ENCODE measurements at regions not wholly inside any gene's neighbourhood (a gene's known extent, or its start where the extent isn't known, plus 50 kb on each side); places are given as distances from the start of the nearest gene placed in this dataset.

GRCh38 chr17:34006126-34006525, 249.0 kb upstream of the CCL2 start:
- TF ChIP-seq CTCF (IDR thresholded peaks at IDR 0.05): no peak
- no peak for TF ChIP-seq POLR2A (IDR thresholded peaks at IDR 0.05)
- Histone ChIP-seq H3K4me1 (no peaks in the 10 kb centered on the region), H3K4me3 (replicated peaks in 1 of 3) (no peak overlapping the region), H3K27ac (no peak overlapping the region), H3K27me3 (no peaks in the 10 kb centered on the region), H3K36me3 (no peaks in the 10 kb centered on the region), H3K9me3 (no peaks in the 10 kb centered on the region)
- 19 to 25% methylated on average over 3 of the region's 3 CpGs for WGBS, 2 donors
- peak in 1 of 2 donors; percentile 3 for DNase-seq
- intact Hi-C loops (cut with DNase I): no loop called here

DNA sequence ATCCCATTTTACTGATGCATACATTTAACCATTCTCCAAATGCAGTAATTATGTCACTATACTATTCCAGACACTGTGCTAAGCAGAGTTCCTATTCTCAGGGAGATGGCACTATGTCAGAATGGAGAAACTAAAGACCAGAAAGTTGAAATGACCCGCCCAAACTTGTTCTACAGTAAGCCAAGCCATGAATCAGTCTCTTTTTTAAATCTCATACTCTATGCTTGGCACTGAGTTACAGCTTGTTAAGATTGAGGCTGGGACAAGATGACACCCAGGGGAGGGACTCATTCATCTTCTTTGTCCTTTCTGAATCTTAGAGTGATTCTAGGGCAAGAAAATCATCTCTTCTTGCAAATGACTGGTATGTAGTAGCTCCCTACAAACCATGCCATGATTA, 247.0 kb upstream of the CCL2 start:
- Histone ChIP-seq H3K9me3 (no peaks in the 10 kb centered on the region), H3K27ac (no peak overlapping the region), H3K36me3 (no peaks in the 10 kb centered on the region), H3K4me3 (replicated peaks in 1 of 3) (no peak overlapping the region), H3K27me3 (no peaks in the 10 kb centered on the region), H3K4me1 (no peaks in the 10 kb centered on the region)
- TF ChIP-seq CTCF (IDR thresholded peaks at IDR 0.05) (no peak), POLR2A (IDR thresholded peaks at IDR 0.05) (no peak)
- DNase-seq: no peak
- 80 to 84% methylated on average over 1 of the region's 1 CpG for WGBS, 2 donors
- intact Hi-C loops (cut with DNase I): no loop called here

DNA sequence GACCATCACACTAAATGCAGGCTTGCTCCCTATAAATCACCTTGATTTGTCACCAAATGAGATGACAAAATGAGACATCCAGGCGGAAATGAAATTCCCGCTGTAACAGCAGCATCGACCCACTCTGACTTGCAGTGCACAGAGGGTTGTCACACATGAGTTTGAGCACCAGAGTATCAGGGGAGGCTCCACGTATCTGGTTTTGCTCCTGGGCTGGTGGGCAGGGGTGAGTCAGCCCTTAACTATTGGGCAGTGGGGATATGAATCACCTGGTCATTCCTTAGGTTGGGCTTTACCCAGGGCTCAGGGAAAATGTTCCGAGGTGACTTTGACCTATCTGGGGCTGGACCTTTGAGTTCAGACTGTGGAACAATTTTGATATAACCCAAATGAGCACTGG, 245.2 kb upstream of the CCL2 start:
- no peak overlapping the region for H3K4me3 ChIP-seq (replicated peaks in 1 of 3)
- no peaks in the 10 kb centered on the region for H3K4me1 ChIP-seq
- intact Hi-C loops (cut with DNase I): no loop called here
- no peaks in the 10 kb centered on the region for H3K27me3 ChIP-seq
- no peak for DNase-seq
- no peaks in the 10 kb centered on the region for H3K36me3 ChIP-seq
- H3K9me3 ChIP-seq: no peaks in the 10 kb centered on the region
- no peak overlapping the region for H3K27ac ChIP-seq
- 85 to 88% methylated on average over 4 to 5 of the region's 5 CpGs for WGBS, 2 donors
- TF ChIP-seq POLR2A (IDR thresholded peaks at IDR 0.05) (no peak), CTCF (IDR thresholded peaks at IDR 0.05) (no peak)

DNA sequence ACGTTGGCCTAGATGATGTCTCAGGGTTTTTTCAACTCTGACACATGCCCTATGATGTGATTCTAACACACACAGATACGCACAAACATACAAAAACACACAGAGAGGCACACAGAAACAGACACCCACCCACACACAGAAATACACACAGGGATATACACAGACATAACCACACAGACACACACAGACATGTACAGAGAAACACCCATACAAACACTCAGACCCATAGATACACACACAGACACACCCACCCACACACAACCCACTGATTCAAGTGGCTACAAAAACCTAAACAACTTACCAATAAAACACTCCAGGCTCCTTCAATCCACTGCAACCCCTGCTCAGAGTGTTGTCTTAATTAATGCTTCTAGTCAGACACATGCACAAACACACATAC, 244.6 kb upstream of the CCL2 start:
- no peaks in the 10 kb centered on the region for H3K27me3 ChIP-seq

GRCh38 chr17:34011599-34011998, 243.5 kb upstream of the CCL2 start:
- Histone ChIP-seq H3K36me3 (no peaks in the 10 kb centered on the region), H3K4me3 (replicated peaks in 1 of 3) (no peak overlapping the region), H3K4me1 (no peaks in the 10 kb centered on the region), H3K27me3 (no peaks in the 10 kb centered on the region), H3K27ac (no peak overlapping the region), H3K9me3 (no peaks in the 10 kb centered on the region)
- WGBS, 2 donors: 81% methylated on average over 3 of the region's 3 CpGs
- DNase-seq: no peak
- TF ChIP-seq CTCF (IDR thresholded peaks at IDR 0.05): no peak
- no peak for TF ChIP-seq POLR2A (IDR thresholded peaks at IDR 0.05)
- intact Hi-C loops (cut with DNase I): no loop called here

More for the DNA sequence above, 244.6 kb upstream of the CCL2 start:
- no peak for TF ChIP-seq POLR2A (IDR thresholded peaks at IDR 0.05)
- TF ChIP-seq CTCF (IDR thresholded peaks at IDR 0.05): no peak
- Histone ChIP-seq H3K27ac (no peak overlapping the region), H3K4me1 (no peaks in the 10 kb centered on the region), H3K4me3 (replicated peaks in 1 of 3) (no peak overlapping the region), H3K36me3 (no peaks in the 10 kb centered on the region), H3K9me3 (no peaks in the 10 kb centered on the region)
- intact Hi-C loops (cut with DNase I): no loop called here
- no peak for DNase-seq
- 75 to 84% methylated on average over 2 of the region's 2 CpGs for WGBS, 2 donors
